ENCODE measurements at regions not wholly inside any gene's neighbourhood (a gene's known extent, or its start where the extent isn't known, plus 50 kb on each side); places are given as distances from the start of the nearest gene placed in this dataset.

DNA sequence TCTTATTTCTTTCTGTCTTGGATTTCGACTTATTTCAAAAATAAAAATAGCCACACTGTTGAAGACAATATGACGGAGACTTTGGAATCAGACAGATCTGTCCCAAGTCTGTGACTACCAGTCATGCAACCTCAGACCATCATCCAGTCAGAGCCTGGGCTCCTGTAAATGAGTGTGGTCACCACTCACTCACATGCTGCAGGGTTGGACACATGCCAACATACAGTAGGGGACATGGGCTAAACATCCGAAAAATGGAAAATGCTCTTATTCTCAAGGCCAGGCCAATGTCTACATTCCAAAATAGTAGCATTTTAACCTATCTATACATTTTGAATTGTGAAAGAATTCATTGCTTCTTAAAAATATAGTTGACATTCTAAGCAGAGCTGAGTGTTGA, 75.5 kb upstream of the EDNRB start:
- Mint-ChIP-seq H3K27ac (no peak overlapping the region), H3K27me3 (ENCODE audit: low read depth, poor library complexity) (no peaks in the 10 kb centered on the region), H3K4me1 (no peaks in the 10 kb centered on the region), H3K9me3 (peaks cover 14% of the 10 kb centered on the region), H3K36me3 (ENCODE audit: low read depth) (no peaks in the 10 kb centered on the region), H3K4me3 (no peak overlapping the region)
- TF ChIP-seq, protein P1, sequence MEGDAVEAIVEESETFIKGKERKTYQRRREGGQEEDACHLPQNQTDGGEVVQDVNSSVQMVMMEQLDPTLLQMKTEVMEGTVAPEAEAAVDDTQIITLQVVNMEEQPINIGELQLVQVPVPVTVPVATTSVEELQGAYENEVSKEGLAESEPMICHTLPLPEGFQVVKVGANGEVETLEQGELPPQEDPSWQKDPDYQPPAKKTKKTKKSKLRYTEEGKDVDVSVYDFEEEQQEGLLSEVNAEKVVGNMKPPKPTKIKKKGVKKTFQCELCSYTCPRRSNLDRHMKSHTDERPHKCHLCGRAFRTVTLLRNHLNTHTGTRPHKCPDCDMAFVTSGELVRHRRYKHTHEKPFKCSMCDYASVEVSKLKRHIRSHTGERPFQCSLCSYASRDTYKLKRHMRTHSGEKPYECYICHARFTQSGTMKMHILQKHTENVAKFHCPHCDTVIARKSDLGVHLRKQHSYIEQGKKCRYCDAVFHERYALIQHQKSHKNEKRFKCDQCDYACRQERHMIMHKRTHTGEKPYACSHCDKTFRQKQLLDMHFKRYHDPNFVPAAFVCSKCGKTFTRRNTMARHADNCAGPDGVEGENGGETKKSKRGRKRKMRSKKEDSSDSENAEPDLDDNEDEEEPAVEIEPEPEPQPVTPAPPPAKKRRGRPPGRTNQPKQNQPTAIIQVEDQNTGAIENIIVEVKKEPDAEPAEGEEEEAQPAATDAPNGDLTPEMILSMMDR (IDR thresholded peaks at IDR 0.05): no peak
- no peak for DNase-seq

DNA sequence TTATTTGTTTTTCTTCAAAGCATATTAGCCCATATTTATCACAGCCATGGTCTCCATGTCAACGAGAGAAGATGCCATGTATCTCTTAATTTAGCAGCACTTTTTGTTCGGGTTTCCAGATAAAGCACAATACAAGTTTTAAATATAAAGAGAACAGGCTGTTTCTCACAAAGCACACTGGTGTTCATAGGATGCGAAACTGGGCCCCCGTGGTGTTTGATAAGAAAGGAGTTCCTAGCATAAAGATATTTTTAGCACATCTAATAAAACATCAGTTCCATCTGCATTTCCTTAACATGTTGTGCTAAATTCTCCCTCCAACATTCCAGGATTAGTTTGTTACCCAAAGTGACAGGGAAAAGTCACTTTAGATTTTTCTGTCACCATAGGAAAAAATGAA, 72.4 kb upstream of the EDNRB start:
- no peak for DNase-seq
- Mint-ChIP-seq H3K9me3 (peaks cover 6% of the 10 kb centered on the region), H3K27ac (no peak overlapping the region), H3K4me1 (no peaks in the 10 kb centered on the region), H3K4me3 (no peak overlapping the region), H3K27me3 (ENCODE audit: low read depth, poor library complexity) (no peaks in the 10 kb centered on the region), H3K36me3 (ENCODE audit: low read depth) (no peaks in the 10 kb centered on the region)
- TF ChIP-seq, protein P1 (IDR thresholded peaks at IDR 0.05): no peak

DNA sequence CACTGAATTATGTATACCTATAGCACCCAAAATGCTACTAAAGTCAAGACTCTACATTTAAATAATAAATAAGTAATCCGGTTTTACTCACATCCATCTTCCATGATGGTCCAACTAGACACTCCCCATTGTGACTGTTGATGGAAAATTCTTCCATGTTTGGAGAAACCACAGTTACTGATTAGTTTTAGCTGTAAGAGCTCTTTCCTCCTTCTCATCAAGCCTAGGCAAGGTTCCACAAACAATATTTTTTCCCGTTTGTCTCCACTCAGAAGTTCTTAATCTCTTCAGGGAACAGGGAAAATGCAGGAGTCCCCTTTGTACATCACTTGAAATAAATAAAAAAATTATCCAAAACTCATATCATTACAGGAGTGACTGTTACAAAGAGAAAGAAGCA, 70.7 kb upstream of the EDNRB start:
- no peak overlapping the region for H3K27ac Mint-ChIP-seq
- no peaks in the 10 kb centered on the region for H3K4me1 Mint-ChIP-seq
- H3K4me3 Mint-ChIP-seq: no peak overlapping the region
- no peaks in the 10 kb centered on the region for H3K9me3 Mint-ChIP-seq
- DNase-seq: no peak
- H3K27me3 Mint-ChIP-seq (ENCODE audit: low read depth, poor library complexity): no peaks in the 10 kb centered on the region
- TF ChIP-seq, protein P1 (IDR thresholded peaks at IDR 0.05): no peak
- no peaks in the 10 kb centered on the region for H3K36me3 Mint-ChIP-seq (ENCODE audit: low read depth)

DNA sequence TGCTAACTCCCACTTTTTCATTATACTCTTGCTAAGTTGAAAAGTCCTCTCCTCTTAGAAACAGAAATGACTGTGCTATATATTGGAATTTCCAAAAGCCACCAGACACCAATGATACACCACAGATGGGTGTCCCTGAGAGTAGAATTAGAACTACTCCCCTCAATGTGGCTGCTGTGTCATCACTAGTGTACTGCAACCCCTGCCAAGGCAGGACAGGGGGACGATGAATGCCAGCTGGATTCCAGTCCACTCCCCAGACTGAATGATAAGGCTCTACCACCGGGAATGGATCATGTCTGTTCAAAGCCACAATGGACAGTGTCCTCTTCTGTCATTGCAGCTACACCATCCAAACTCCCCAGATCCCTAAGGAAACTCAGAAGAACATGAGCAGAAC, 69.7 kb upstream of the EDNRB start:
- Mint-ChIP-seq H3K4me1 (no peaks in the 10 kb centered on the region), H3K27ac (no peak overlapping the region), H3K36me3 (ENCODE audit: low read depth) (no peaks in the 10 kb centered on the region), H3K4me3 (no peak overlapping the region), H3K27me3 (ENCODE audit: low read depth, poor library complexity) (no peaks in the 10 kb centered on the region), H3K9me3 (no peaks in the 10 kb centered on the region)
- DNase-seq: no peak
- TF ChIP-seq, protein P1 (IDR thresholded peaks at IDR 0.05): no peak

DNA sequence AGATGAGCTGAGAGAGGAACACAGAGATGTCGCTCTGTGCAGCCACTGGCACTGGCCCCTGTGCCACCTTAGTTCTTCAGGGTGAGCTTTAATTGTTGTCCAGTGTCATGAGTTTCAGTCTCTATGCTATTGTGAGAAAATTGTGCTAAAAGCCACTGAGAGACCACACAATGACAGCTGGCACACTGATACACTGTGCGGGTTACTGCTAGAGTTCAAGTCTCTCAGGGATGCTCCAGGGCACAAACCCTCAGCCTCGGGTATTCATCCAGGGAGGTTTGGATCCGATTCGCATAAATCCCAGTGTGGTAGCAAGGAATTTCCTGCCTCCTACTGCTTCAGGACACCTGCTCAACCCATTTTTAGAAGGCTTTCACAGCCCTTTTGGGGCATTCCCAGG, 68.1 kb upstream of the EDNRB start:
- H3K36me3 Mint-ChIP-seq (ENCODE audit: low read depth): no peaks in the 10 kb centered on the region
- no peaks in the 10 kb centered on the region for H3K27me3 Mint-ChIP-seq (ENCODE audit: low read depth, poor library complexity)

More for the DNA sequence above, 68.1 kb upstream of the EDNRB start:
- no peak for DNase-seq
- H3K4me3 Mint-ChIP-seq: no peak overlapping the region
- TF ChIP-seq, protein P1 (IDR thresholded peaks at IDR 0.05): no peak
- H3K4me1 Mint-ChIP-seq: no peaks in the 10 kb centered on the region
- no peaks in the 10 kb centered on the region for H3K9me3 Mint-ChIP-seq
- no peak overlapping the region for H3K27ac Mint-ChIP-seq
